AG08395 (cell line): ENCODE measurements at regions not wholly inside any gene's neighbourhood (a gene's known extent, or its start where the extent isn't known, plus 50 kb on each side); places are given as distances from the start of the nearest gene placed in this dataset.
"Not testable (repeated sequence)": the region's sequence is repeated elsewhere in the genome, so short reads cannot be mapped to it uniquely, and the experiment has no call there.

Experiments
- DNase-seq: peaks from one replicate; pipeline ENCODE4 v3.0.0; 2012; ENCODE audit warnings: mixed read lengths, low spot score

GRCh38 chr6:94217836-94218235 lies 798.5 kb upstream of the EPHA7 start:
- DNase-seq: no peak

DNA sequence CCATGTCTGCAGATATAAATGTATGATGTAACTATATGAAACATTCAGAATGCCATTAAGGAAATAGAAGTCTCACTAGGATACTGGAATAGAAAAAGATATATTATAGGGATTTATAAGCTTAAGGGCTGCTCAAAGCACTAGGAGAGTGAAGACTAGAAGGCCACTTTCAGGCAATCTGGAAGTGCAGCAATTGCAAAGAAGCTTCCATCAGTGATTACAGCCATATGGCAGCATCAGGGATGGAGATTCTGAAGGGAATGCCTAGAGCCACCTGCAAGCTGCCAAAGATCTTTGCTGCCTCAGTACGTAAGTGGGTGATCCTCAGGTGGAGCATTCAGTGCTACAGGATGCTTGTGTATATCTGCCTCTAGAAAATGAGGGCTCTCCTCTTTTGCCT lies 796.2 kb upstream of the EPHA7 start:
- DNase-seq: no peak

- DNase-seq: no peak
Observed at GRCh38 chr6:94213226-94213625, 793.9 kb upstream of the EPHA7 start.

- DNase-seq: no peak
Observed at GRCh38 chr6:94196891-94197290, 777.5 kb upstream of the EPHA7 start.

DNA sequence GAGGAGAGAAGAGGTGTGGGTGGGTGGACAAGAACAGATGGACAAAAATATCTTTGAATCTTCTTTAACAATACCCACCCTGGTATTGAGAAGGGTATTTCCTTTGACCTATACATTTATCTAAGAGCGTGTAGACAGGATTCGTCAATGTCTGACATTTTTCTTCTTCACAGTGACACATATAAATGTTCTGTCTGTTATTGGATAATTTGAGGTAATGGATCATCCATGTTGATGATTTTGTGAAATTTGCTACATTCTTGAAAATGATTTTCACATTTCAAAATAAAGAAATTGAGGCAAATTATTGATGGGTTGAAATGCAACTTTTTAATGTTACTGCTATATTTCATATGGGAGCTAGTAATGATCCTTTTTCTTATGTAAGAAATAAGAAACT lies 770.7 kb upstream of the EPHA7 start:
- no peak for DNase-seq

DNA sequence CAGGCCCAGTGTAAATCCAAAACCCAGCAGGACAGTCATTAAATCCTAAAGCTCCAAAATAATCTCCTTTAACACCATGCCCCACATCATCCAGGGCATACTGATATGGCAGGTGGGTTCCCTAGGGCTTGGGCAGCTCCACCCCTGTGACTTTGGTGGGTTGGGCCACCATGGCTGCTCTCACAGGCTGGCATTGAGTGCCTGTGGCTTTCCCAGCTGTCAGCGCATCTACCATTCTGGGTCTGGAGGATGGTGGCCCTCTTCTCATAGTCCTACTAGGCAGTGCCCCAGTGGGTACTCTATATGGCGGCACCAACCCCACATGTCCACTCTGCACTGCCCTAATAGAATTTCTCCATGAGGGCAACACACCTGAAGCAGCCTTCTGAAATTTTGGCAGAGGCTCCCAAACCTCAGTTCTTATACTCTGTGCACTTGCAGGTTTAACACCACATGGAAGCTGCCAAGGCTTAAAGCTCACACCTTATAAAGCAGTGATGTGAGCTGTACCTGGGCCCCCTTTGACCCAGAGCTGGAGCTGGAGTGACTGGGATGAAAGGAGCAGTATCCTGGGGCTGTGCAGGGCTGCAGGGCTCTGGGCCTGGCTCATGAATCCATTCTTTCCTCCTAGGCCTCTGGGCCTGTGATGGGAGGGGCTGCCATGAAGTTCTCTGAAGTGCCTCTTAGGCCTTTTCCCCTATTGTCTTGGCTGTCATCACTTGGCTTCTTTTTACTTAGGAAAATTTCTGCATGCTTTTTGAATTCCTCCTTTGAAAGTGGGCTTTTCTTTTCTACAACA lies 765.5 kb upstream of the EPHA7 start:
- DNase-seq: no peak

DNA sequence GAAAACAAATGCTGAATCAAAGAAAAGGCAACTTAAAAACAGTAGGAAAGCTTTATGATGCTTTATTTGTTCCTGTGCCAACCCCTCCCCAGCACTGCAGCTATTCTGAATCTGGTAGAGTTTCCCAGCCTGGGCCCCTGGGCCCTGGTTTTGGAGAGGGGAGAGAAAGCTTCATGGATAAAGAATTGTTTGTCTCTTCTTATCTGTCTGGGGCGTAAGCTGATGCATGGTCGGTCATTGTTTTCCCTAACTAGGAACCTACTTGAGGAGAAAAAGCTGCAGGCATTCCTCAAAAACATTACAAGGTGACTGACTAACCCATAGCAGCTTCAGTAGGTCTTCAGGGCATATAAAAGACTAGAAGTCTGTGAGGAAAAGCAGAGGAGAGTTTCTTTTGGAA lies 758.1 kb upstream of the EPHA7 start:
- no peak for DNase-seq

GRCh38 chr6:94175465-94175864 lies 756.1 kb upstream of the EPHA7 start:
- no peak for DNase-seq

DNA sequence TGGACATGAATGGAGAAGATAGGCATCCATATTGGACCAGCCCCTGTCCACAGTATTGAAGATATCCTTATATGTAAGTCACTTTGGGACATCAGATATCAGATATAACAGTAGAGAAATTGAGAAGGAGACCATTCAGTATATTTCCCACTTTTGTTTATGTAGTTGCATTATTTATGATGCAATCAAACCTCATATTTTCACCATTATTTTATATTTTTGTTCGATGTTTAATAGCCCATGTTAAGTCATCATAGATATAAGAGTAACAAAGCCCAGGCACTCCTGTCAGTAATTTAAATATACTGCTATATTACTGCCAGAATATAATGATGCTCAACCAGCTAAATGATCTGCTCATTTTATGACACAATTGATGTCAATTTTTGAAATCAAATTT lies 744.5 kb upstream of the EPHA7 start:
- no peak for DNase-seq

GRCh38 chr6:94150886-94151285 lies 731.5 kb upstream of the EPHA7 start:
- DNase-seq: no peak

- no peak for DNase-seq
Observed at GRCh38 chr6:94144807-94145206, 725.4 kb upstream of the EPHA7 start.

DNA sequence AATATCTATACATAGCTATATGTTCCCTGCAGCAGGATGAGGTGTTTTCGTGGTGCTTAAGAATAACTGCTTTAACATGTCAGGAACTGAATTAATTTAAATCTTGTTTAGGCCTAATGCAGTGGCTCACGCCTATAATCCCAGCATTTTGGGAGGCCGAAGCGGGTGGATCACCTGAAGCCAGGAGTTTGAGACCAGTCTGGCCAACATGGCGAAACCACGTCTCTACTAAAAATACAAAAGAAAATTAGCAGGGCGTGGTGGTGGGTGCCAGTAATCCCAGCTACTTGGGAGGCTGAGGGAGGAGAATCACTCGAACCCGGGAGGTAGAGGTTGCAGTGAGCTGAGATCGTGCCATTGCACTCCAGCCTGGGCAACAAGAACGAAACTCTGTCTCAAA lies 717.8 kb upstream of the EPHA7 start:
- not testable (repeated sequence) for DNase-seq

- no peak for DNase-seq
Observed at GRCh38 chr6:94133106-94133505, 713.7 kb upstream of the EPHA7 start.

GRCh38 chr6:94131271-94131670 lies 711.9 kb upstream of the EPHA7 start:
- DNase-seq: no peak

DNA sequence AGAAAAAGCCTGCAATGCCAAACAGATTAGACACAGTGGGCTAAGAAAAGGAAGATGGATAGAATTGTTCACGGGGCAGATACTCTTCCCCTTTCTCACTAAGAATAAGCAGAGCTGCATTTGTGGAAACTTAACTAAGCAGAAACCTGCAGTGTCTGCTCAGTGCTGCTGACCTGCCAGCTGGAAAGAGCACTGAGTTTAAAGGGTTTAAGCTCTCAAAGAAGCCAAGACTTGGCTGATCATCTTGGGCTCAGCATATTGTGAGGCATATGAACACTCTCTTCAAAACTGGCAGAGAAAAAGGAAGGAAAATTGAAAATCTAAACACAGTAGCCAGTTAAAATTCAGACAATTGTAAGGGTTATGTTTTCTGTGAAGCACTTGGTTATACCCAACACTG lies 711.1 kb upstream of the EPHA7 start:
- no peak for DNase-seq

DNA sequence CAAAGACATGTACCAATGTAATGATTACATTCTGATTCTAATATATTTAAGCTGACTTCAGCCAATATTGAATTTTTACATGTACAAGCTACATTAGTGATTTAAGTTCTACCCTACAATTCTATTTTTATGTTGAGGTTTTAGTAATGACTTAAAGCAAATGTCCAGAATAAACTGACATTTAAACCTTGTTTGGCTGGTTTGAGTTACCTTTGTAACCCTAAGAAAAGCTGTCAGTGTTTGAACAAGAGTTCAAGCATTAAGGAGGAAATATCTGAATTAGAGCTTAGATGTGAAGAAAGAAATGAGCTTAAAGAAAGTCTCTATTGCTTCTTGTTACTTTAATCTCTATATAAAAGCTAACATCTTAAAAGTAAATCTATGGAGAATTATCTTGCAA lies 710.6 kb upstream of the EPHA7 start:
- no peak for DNase-seq

DNA sequence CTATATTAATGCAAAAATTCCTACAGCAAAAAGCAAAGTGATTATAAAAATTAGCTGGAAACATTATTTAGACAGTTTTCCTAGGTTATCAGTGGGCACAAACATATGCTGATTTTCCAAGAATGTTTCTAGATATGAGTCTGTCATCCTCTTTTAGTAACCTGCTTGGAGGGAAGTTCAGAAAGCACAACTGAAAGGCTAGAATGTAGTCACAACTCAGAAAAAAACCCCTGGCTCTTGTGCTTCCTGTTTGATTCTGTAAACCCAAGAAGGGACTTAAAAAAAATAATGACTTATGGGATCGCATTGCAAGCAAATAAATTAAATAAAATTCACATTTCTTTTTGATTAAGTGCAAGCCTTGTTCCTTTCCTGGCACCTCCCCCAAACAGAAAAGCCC lies 708.4 kb upstream of the EPHA7 start:
- DNase-seq: no peak

DNA sequence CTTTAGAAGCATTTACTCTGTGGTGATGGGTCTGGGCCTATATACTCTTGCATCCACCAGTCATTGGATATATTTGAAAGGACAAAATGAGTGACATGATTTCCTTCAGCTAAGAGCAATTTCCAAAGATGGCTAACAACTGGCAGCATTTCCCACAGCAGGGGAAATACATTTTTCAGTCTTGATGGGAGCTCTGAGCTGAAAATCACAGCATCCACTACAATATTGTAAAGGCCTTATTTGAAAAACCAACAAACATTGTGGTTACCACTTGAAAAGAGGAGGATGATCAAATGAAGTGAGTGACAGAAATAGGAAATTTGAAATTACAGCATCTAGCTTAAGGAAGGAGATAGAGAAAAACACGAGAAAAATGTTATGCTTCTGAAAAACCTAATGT lies 705.0 kb upstream of the EPHA7 start:
- no peak for DNase-seq

- no peak for DNase-seq
Observed at GRCh38 chr6:94121094-94121493, 701.7 kb upstream of the EPHA7 start.

GRCh38 chr6:94099072-94099471 lies 679.7 kb upstream of the EPHA7 start:
- DNase-seq: no peak

DNA sequence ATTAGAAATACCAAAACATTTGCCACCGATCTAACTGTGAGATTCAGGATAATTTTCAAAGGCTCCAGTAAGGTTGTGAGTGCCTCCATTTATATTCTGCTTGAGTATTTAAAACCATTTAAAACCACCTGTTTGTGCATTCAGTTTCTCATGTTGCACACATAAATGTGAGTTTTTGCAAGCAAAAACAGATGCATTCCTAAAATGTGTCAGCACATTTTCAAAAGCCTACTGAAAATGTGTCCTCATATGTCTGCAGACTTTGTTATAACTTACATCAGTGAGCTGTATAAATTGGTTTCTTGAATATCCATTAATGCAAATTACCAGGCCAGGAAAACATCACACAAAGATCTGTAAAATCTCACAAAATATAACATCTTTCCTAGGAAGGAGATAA lies 676.6 kb upstream of the EPHA7 start:
- DNase-seq: no peak

- no peak for DNase-seq
Observed at GRCh38 chr6:94089941-94090340, 670.6 kb upstream of the EPHA7 start.

GRCh38 chr6:94088870-94089269 lies 669.5 kb upstream of the EPHA7 start:
- DNase-seq: no peak

GRCh38 chr6:94074764-94075163 lies 655.4 kb upstream of the EPHA7 start:
- DNase-seq: no peak
